Stimulated activated naive CD8-positive, alpha-beta T cell treated with anti-CD3 and anti-CD28 coated beads, Interleukin-15, amount 100 ng/mL, for 72 hours (primary cell): ENCODE measurements at regions not wholly inside any gene's neighbourhood (a gene's known extent, or its start where the extent isn't known, plus 50 kb on each side); places are given as distances from the start of the nearest gene placed in this dataset.

ENCODE experiments used
- ATAC-seq: fragments of 150-1000 bp; cut with Tn5 transposase; 2 replicates; pipeline ENCODE4 v1.10.0; 2021; ENCODE audit warnings: mild to moderate bottlenecking, moderate library complexity
- DNase-seq, 2 donors: peaks; one replicate each; pipeline ENCODE4 v3.0.0; 2021 to 2022
- H3K27ac Mint-ChIP-seq, 2 donors: one replicate each; pipeline ENCODE4 v1.8.0; 2022; ENCODE audit warnings: mild to moderate bottlenecking in 2 of 2, mixed read lengths in 2 of 2, moderate library complexity in 2 of 2
- H3K27me3 Mint-ChIP-seq: one replicate; pipeline ENCODE4 v1.8.0; 2022; ENCODE audit warnings: mixed read lengths
- H3K4me1 Mint-ChIP-seq: one replicate; pipeline ENCODE4 v1.8.0; 2022; ENCODE audit warnings: mild to moderate bottlenecking, mixed read lengths
- H3K4me3 Mint-ChIP-seq, 2 donors: one replicate each; pipeline ENCODE4 v1.8.0; 2022; ENCODE audit warnings: mild to moderate bottlenecking in 2 of 2, mixed read lengths in 2 of 2, moderate library complexity in 1 of 2
- H3K9me3 Mint-ChIP-seq, 2 donors: one replicate each; pipeline ENCODE4 v1.8.0; 2022; ENCODE audit warnings: mixed read lengths in 2 of 2

GRCh38 chr3:76879959-76880358 lies 159.9 kb upstream of the ROBO2 start:
- H3K9me3 Mint-ChIP-seq, result peaks cover 8 to 12% of the 10 kb centered on the region in 2 donors
- H3K27ac Mint-ChIP-seq, result no peak overlapping the region
- ATAC-seq (no peak), DNase-seq (no peak)
- H3K4me3 Mint-ChIP-seq, result no peak overlapping the region
- H3K27me3 Mint-ChIP-seq, result no peaks in the 10 kb centered on the region
- no peaks in the 10 kb centered on the region for H3K4me1 Mint-ChIP-seq

- ATAC-seq (no peak), DNase-seq (no peak)
- H3K9me3 Mint-ChIP-seq, result peaks cover 3 to 9% of the 10 kb centered on the region in 2 donors
- no peak overlapping the region for H3K4me3 Mint-ChIP-seq
- H3K4me1 Mint-ChIP-seq, result no peaks in the 10 kb centered on the region
- H3K27ac Mint-ChIP-seq, result no peak overlapping the region
- no peaks in the 10 kb centered on the region for H3K27me3 Mint-ChIP-seq
These were observed 153.0 kb upstream of the ROBO2 start for GRCh38 chr3:76886761-76887500.

GRCh38 chr3:76888856-76889255 lies 151.0 kb upstream of the ROBO2 start:
- no peak overlapping the region for H3K27ac Mint-ChIP-seq
- no peaks in the 10 kb centered on the region for H3K27me3 Mint-ChIP-seq
- no peak overlapping the region for H3K4me3 Mint-ChIP-seq
- peaks cover 0 to 7% of the 10 kb centered on the region in 2 donors for H3K9me3 Mint-ChIP-seq
- DNase-seq (no peak), ATAC-seq (no peak)
- H3K4me1 Mint-ChIP-seq, result no peaks in the 10 kb centered on the region

GRCh38 chr3:76889911-76890310 lies 150.0 kb upstream of the ROBO2 start:
- Mint-ChIP-seq H3K9me3 (peaks cover 0 to 7% of the 10 kb centered on the region in 2 donors), H3K4me3 (no peak overlapping the region), H3K27me3 (no peaks in the 10 kb centered on the region), H3K27ac (no peak overlapping the region), H3K4me1 (no peaks in the 10 kb centered on the region)
- DNase-seq (no peak), ATAC-seq (no peak)

GRCh38 chr3:76897076-76897475 lies 142.8 kb upstream of the ROBO2 start:
- Mint-ChIP-seq H3K9me3 (peaks cover 0 to 4% of the 10 kb centered on the region in 2 donors), H3K27me3 (no peaks in the 10 kb centered on the region), H3K4me1 (no peaks in the 10 kb centered on the region), H3K4me3 (no peak overlapping the region), H3K27ac (no peak overlapping the region)
- no peak for DNase-seq
- ATAC-seq, result no peak

GRCh38 chr3:76900596-76900995 lies 139.3 kb upstream of the ROBO2 start:
- H3K27me3 Mint-ChIP-seq, result no peaks in the 10 kb centered on the region
- no peak overlapping the region for H3K4me3 Mint-ChIP-seq
- no peaks in the 10 kb centered on the region for H3K4me1 Mint-ChIP-seq
- DNase-seq (no peak), ATAC-seq (no peak)
- H3K9me3 Mint-ChIP-seq, result peaks cover 4 to 8% of the 10 kb centered on the region in 2 donors
- no peak overlapping the region for H3K27ac Mint-ChIP-seq

GRCh38 chr3:76908156-76908555 lies 131.7 kb upstream of the ROBO2 start:
- no peaks in the 10 kb centered on the region for H3K4me1 Mint-ChIP-seq
- peaks cover 7 to 14% of the 10 kb centered on the region in 2 donors for H3K9me3 Mint-ChIP-seq
- no peak overlapping the region for H3K4me3 Mint-ChIP-seq
- no peak overlapping the region for H3K27ac Mint-ChIP-seq
- no peak for DNase-seq
- no peaks in the 10 kb centered on the region for H3K27me3 Mint-ChIP-seq
- ATAC-seq, result no peak

GRCh38 chr3:76912841-76913383 lies 127.0 kb upstream of the ROBO2 start:
- no peak overlapping the region for H3K4me3 Mint-ChIP-seq
- no peaks in the 10 kb centered on the region for H3K9me3 Mint-ChIP-seq
- no peak for ATAC-seq
- H3K4me1 Mint-ChIP-seq, result no peaks in the 10 kb centered on the region
- no peaks in the 10 kb centered on the region for H3K27me3 Mint-ChIP-seq
- H3K27ac Mint-ChIP-seq, result no peak overlapping the region
- no peak for DNase-seq

- H3K27me3 Mint-ChIP-seq, result no peaks in the 10 kb centered on the region
- H3K9me3 Mint-ChIP-seq, result no peaks in the 10 kb centered on the region
- no peak overlapping the region for H3K4me3 Mint-ChIP-seq
- no peak overlapping the region for H3K27ac Mint-ChIP-seq
- ATAC-seq (no peak), DNase-seq (no peak)
- H3K4me1 Mint-ChIP-seq, result no peaks in the 10 kb centered on the region
These were observed 122.5 kb upstream of the ROBO2 start for GRCh38 chr3:76917436-76917835.

GRCh38 chr3:76920511-76920910 lies 119.4 kb upstream of the ROBO2 start:
- Mint-ChIP-seq H3K4me3 (no peak overlapping the region), H3K27ac (no peak overlapping the region), H3K4me1 (no peaks in the 10 kb centered on the region), H3K9me3 (no peaks in the 10 kb centered on the region), H3K27me3 (no peaks in the 10 kb centered on the region)
- ATAC-seq, result no peak
- no peak for DNase-seq

GRCh38 chr3:76923485-76923884 lies 116.4 kb upstream of the ROBO2 start:
- Mint-ChIP-seq H3K4me3 (no peak overlapping the region), H3K4me1 (no peaks in the 10 kb centered on the region), H3K27me3 (no peaks in the 10 kb centered on the region), H3K9me3 (peaks cover 0 to 2% of the 10 kb centered on the region in 2 donors), H3K27ac (no peak overlapping the region)
- no peak for ATAC-seq
- DNase-seq, result no peak

GRCh38 chr3:76930712-76931111 lies 109.2 kb upstream of the ROBO2 start:
- DNase-seq (no peak), ATAC-seq (no peak)
- Mint-ChIP-seq H3K4me3 (no peak overlapping the region), H3K27me3 (no peaks in the 10 kb centered on the region), H3K4me1 (no peaks in the 10 kb centered on the region), H3K9me3 (peaks cover 6 to 8% of the 10 kb centered on the region in 2 donors), H3K27ac (no peak overlapping the region)

GRCh38 chr3:76933245-76933644 lies 106.7 kb upstream of the ROBO2 start:
- Mint-ChIP-seq H3K27ac (no peak overlapping the region), H3K4me1 (no peaks in the 10 kb centered on the region), H3K9me3 (peaks cover 6 to 10% of the 10 kb centered on the region in 2 donors), H3K4me3 (no peak overlapping the region), H3K27me3 (no peaks in the 10 kb centered on the region)
- no peak for ATAC-seq
- DNase-seq, result no peak

GRCh38 chr3:76938962-76939361 lies 100.9 kb upstream of the ROBO2 start:
- H3K4me3 Mint-ChIP-seq, result no peak overlapping the region
- H3K9me3 Mint-ChIP-seq, result peaks cover 0 to 19% of the 10 kb centered on the region in 2 donors
- no peak overlapping the region for H3K27ac Mint-ChIP-seq
- H3K27me3 Mint-ChIP-seq, result no peaks in the 10 kb centered on the region
- no peaks in the 10 kb centered on the region for H3K4me1 Mint-ChIP-seq
- no peak for ATAC-seq
- no peak for DNase-seq

GRCh38 chr3:76940181-76940770 lies 99.6 kb upstream of the ROBO2 start:
- Mint-ChIP-seq H3K9me3 (peaks cover 0 to 19% of the 10 kb centered on the region in 2 donors), H3K4me1 (no peaks in the 10 kb centered on the region), H3K27me3 (no peaks in the 10 kb centered on the region), H3K4me3 (no peak overlapping the region), H3K27ac (no peak overlapping the region)
- no peak for DNase-seq
- no peak for ATAC-seq

GRCh38 chr3:76941376-76941775 lies 98.5 kb upstream of the ROBO2 start:
- Mint-ChIP-seq H3K4me3 (no peak overlapping the region), H3K27me3 (no peaks in the 10 kb centered on the region), H3K27ac (no peak overlapping the region), H3K9me3 (peaks cover 0 to 27% of the 10 kb centered on the region in 2 donors), H3K4me1 (no peaks in the 10 kb centered on the region)
- DNase-seq (no peak), ATAC-seq (no peak)
